CD4-positive, alpha-beta T cell treated with Interleukin-15 for 1 hour (primary cell): ENCODE measurements at regions not wholly inside any gene's neighbourhood (a gene's known extent, or its start where the extent isn't known, plus 50 kb on each side); places are given as distances from the start of the nearest gene placed in this dataset.

Experiments used
- DNase-seq: peaks from one replicate; pipeline ENCODE4 v3.0.0-alpha.2; 2020

DNA sequence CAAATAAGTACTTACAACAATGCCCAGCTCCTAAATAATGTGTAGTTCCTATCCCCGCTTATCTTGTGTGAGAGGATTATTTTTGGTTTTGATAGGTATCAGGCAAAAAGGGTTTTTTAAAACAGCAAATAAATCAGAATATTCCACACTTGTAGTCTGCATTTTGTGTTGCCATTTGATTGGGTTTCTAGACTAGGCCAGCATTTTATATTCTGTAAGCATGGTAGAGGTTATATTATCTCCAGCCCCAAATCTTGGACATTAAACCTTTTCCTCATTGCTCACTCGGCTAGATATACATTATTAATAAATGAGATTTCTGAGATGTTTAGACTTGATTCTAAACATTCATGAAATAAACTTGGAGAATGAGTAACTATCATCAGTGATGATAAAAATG, 165.7 kb upstream of the C1orf21 start:
- no peak for DNase-seq

DNA sequence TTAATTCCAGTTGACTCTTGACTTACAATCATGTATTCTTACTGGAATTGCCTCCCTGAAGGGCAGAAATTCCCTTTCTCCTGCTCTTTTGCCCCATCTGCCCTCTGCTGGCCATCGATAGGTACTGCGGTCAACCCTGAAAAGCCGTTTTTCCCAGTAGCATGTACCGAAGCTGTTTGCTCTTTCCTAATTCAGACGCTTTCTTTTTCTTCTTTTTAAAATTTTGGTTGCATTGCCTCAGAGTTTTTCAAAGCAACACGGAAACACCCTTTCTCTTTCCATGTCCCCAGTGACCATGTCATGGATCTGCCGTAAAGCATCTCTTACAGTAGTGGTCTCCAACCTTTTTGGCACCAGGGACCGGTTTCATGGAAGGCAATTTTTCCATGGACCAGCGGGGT, 164.2 kb upstream of the C1orf21 start:
- peak; percentile 23 for DNase-seq

DNA sequence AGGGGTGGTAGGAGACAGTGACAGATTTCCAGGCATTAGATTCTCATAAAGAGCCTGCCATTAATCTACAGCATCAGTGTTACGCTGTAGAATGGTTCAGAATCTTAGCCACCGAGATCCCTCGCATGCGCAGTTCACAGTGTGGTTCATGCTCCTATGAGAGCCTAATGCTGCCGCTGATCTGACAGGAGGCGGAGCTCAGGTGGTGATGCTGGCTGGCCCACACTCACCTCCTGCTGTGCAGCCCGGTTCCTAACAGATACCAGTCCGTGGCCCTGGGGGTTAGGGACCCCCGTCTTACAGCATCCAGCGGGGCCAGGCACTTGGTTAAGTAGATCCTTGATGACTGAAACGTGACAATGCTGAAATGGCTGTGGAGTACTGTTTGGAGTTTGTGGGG, 163.6 kb upstream of the C1orf21 start:
- DNase-seq, result no peak

DNA sequence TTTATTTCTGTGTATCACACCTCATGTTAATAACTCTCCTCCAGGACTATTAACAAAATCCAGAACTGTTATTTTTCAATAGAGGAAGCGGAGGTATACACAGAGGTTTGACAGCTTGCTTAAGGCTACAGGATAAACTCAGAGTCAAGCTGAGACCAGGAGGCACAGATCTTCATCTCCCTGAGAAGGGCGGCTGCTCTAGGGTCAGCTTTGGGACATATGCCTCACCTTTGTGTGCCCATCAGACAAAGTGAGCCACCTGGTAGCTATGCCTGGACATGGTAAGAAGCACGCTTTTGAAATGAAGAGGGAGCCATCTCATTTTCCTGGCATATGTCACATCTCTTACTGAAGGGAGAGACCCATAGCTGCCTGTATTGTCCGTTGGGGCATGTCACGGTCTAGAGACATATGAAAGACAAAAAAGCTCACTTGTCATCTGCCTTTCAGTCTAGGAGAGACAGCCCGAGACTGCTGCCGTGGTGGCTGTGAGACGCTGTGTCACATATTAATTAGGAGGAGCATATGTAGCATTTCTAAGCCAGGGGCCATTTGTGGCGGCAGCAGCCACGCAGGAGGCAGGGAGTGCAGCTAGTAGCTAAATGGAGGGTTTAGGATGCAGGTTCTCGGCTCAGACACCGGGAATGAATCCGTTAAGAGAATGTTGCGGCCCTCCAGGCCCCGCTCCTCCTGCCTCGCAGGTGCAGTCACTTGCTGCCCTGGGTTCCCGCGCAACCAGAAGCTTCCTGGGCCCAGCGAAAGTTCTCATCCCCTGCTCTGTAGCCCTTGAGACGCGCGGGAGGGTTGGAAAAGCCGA, 161.3 kb upstream of the C1orf21 start:
- no peak for DNase-seq

DNA sequence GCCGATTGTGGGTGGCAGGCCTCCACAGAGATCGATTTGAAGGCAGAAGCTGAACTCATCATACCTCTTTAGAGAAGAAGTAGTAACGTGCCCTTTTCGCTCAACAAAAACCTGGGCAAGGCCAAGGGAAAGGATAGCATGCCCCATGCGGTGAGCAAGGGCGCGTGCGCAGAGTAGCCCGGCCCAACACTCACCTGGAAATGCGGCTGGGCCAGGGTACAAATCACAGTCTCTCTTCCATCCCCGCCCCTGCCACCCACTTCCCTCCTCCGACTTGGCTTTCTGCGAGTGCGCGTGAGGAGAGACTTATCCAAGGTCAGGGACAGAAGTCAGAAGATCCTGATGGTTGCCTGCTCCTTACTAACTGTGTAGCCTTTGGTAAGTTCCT, 160.7 kb upstream of the C1orf21 start:
- DNase-seq, result no peak

DNA sequence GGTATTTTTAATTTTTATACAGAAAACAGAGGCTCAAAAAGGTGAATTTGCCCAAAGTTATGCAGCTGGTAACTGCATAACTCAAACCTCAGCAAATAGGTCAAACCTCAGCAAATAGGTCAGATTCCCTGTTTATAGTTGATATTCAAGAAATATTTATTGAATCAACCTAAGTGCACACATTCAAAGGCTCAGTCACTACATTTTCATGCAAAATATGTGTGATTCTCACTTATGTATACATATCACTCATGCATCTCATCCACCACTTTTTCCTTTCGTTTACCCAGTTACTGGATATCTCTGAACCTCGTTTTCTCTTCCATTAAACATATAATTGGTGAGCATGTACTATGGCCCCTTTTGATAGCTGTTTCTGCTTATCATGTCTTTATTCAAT, 158.3 kb upstream of the C1orf21 start:
- DNase-seq, result no peak

DNA sequence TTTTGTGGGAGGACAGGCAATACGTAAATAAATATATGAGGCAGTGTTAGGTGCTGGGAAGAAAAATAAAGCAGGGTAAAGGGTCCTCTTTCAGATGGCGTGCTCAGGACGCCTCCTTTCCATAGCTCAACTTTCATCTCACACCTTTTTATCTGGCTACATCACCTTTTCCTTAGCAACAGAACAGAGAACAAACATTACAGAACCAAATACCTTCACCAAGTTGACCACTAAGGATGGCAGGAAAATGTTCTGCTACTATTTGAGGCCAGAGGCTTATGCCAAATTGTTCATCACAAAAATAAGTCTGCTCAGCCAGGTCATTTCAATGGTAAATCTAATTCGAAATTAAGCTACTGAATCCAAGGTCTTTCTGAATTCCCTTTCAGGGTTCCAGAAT, 149.2 kb upstream of the C1orf21 start:
- DNase-seq, result no peak

DNA sequence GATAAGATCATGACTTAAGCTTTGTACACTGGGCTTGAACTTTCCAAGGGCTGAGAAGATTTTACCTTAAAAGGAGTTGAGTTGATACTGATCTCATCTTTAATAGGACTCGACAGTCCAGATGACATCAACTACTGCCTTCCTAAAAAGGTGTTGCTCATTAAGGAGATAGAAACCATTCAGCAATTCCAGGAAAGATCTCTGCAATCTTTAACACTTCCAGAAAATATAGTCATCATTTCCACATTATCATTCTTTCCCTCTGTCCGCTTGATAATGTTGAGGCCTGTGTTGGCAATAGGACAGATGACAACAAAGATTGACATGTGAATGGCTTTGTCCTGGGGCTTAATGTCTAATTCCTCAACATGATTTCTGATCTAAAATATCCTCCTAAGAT, 145.4 kb upstream of the C1orf21 start:
- DNase-seq, result no peak

DNA sequence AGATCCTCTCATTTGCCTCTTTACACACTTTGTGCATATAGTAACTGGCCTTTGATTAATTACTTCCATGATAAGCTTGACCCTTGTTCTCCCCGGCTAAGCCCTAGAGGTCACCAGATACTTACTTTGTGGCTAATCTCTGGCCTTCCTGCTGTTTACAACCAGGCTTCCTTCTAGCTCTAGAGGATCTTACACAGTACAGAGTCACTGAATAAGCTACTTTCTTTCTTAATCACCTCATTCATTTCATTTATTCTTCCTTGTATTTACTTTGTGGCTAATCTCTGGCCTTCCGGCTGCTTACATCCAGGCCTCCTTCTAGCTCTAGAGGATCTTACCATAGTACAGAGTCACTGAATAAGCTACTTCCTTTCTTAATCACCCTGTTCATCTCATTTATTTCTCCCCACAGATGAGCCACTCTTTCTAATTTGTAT, 144.3 kb upstream of the C1orf21 start:
- no peak for DNase-seq

DNA sequence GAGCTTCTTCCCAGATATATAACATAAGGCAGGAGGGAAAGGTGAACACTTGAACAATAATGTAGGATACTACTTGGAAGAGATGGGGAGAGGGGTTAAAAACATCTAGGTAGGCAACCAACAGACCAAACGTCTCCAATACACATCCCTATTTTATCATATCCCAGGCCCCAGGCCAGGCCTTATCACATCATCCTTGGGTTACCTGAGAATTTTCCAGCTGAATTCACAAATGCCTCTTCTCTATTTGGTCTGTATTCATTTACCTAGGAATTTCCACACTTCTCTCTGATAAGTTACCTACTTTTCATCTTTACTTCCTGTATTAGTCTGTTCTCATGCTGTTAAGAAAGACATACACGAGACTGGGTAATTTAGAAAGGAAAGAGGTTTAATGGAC, 141.9 kb upstream of the C1orf21 start:
- no peak for DNase-seq

DNA sequence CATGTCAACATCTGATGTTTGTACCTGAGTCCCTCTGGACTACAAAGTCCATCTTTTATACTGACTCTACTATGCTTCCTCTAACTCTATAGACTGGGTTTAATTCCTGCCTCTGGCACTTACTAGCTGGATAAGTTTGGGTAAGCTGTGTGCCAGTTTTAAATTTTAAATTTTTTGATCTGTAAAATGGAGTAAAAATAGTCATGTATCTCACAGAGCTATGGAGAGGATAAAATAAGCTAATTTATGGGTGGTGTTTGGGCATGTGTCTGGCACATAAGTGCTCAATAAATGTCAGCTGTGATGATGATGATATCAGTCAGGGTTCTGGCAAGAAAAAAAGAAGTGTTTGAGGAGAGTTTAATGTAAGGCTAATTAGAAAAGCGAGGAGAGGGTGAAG, 139.2 kb upstream of the C1orf21 start:
- no peak for DNase-seq

DNA sequence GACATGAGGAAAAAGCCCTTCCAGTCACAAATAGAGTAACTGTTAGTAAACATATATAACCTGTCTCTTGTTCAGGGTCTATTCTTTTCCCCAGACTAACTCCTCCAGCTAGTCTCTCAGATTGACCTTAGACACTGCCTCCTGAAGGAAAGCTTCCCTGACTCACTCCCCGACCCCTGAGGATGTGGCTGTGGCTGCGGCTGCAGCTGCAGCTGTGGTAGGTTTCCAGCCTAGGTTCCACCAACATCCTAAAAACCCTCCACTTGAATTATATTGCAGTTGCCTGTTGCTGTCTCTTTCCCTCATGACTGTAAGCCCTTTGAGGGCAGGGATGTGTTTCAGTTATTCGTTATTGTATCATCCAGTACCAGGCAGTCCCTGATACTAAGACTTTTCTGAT, 132.9 kb upstream of the C1orf21 start:
- no peak for DNase-seq

DNA sequence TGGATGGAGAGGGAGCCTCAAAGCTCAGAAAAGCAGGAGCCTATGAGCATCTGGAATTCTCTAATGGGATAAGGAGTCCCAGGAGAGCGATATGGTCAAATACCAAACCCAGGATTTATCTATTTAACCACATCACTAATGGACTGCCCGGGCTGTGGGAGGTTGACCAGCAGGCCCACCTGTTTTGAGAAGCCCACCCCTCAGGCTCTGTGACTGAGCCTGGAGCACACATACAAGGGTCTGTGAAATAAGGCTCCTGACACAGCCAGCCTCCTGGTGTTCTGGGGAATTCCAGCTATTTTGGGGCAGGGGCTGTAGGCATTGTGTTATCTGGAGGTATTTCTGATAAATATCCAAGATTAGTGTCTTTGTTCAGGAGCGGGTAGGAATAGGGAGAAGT, 132.0 kb upstream of the C1orf21 start:
- no peak for DNase-seq

DNA sequence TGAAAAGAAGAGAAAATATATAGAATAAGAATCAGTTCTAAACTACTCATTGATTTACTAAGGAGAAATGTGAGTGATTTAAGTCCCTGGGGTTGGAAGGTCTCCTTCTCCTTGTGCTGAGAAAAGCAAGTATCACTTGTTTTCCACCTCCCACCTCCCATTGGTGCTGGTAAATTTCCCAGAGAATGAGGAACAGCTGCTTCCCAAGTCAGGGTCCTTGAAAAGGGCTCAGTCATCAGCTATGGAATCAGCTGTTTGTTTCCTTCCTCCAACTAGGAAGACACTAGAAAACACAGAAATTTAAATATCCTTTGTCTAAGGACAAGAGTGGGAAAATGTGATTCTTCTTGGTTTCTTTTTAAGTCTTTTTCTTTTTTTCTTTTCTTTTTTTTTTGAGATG, 131.3 kb upstream of the C1orf21 start:
- DNase-seq, result no peak

DNA sequence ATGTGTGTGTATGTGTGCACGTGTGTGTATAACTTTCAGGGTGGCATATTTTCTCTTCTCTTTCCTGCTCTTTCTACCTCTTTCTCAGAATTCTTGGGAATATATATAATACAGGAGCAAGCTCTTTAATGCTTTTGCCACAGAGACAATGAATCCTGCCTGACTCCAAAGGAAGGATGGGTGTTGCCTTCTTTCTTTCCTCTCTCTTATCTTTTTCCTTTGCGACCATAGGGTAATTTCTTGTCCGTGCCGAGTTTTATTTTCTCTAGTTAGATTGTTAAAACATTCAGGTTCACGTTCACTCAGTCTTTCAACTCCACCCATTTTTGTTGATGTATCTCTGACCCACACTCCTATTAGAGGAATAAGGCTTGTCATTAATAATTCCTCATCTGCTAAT, 129.0 kb upstream of the C1orf21 start:
- no peak for DNase-seq

DNA sequence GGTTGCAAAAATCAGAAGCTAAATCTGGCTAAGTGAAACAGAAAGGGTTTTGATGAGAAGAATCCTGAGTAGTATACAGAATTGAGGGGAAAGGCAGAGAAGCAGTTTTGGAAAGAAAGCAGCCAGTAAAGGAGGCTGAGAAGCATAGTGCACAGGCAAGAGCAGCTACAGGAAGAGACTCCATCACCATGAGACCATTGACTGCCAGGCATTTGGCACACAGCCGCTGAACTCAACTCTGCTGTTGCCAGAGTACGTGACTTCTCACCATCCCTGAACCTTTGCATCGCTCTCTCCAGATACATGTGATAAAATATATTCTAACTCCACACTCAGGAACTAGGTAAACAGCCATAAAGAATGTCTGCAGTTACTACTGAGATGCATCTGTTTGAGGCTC, 128.3 kb upstream of the C1orf21 start:
- no peak for DNase-seq

DNA sequence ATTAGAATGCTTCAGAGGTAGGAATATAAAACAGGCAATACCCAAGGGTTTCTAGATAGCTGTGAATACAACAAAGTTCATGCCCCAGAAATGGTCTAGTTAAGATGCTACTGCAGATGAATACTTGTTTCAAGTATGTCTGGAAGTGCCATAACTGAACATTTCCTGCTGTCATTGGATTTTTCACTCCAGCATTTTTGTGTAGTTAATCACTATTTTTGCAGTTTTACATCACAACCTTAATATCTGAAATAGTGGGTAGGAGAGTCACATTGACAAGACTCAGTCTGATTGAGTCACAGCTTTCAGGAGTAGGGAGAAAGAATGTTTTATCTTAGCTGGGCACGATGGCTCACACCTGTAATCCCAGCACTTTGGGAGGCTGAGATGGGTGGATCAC, 126.4 kb upstream of the C1orf21 start:
- no peak for DNase-seq

DNA sequence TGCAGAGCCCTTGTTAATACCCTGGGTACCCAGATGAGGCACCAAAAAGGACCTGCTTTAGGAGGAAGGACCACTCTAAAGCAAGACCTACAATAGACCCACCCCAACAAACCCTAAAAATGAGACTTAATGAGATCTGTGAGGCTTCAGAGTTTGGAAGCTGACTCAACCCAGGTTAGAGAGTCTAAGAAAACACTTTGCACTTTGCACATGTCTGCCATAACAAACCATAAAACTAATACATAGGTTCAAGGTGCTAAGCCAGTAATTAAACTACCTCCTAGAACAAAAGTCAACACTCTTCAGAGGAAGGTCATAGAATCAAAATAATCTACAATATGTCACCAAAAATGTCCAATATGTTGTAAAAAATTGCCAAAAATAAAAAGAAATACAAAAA, 124.7 kb upstream of the C1orf21 start:
- no peak for DNase-seq

DNA sequence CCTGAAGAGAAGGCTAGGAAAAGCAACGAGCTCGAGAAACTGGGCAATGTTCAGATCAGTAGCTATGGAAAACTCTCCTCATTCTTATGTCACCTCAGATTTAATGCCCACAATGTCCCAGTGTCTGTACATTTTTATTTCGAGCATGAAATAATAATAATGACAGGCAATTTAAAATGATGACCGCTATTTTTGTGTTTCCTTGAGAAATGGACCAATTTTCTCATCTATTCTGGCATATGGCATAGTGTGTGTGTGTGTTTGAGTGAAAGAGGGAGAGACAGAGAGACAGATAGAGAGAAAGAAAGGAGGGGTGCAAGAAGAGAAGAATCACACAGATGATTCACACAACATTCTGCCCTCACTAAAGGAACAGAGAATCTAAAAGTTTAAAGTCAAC, 119.1 kb upstream of the C1orf21 start:
- DNase-seq, result no peak

DNA sequence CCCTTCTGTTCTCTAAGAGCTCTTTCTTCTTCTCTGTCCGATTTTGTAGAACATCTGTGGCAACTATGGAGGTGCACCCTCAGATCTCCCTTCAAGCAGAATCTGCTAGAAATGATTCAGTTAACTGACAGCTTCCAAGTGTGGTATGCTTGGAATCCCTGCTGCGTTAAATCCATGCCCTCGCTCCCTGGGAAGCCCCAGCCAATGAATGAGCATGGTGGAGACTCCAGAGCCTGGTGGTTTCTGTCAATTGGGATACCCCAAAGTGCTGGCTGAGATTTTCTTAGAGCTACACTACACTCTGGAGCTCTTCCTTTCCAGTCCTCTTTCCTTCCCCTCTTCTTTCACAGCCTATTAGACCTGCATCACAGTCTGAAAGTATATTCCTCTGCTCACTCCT, 116.3 kb upstream of the C1orf21 start:
- no peak for DNase-seq

DNA sequence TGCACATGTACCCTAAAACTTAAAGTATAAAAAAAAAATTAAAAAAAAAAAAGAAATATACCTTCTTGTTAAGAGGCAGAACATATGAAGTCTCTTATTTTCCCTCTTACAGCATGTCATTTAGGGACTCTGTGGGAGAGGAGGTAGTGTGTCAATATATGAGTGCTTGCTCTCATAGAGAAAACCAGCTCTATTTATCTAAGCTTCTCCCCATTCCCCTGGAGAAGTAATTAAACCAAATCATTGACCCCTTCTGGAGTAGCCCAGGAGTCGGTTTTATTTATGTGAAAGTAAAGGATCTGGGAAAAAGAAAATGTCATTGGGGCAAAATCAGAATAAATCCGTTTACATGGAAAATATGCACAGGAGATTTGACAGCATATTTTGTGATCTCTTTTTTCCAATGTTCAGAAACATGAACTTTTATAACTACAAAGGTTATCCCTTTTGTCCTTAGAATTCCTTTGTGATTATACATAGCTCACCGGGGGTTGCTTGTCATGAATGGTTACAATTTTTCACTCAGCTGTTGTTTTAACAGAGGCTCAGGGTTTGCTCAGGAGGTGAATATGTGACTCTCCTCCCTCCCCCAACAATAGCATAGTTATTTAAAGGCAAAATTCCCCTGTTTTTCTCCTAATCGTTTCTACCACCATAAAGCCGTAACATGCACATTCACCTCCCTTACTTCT, 114.5 kb upstream of the C1orf21 start:
- DNase-seq, result no peak

DNA sequence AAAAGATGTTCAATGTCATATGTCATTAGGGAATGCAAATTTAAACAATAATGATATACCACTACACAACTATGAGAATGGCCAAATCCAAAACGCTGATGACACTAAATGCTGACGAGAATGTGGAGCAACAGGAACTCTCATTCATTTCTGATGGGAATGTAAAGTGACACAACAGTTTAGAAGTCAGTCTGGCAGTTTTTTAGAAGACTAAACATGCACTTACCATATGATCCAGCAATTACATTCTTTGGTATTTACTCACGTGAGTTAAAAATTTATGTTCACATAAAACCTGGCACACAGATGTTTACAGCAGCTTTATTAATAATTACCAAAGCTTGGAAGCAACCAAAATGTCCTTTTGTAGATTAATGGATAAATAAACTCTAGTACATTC, 110.4 kb upstream of the C1orf21 start:
- DNase-seq, result no peak

DNA sequence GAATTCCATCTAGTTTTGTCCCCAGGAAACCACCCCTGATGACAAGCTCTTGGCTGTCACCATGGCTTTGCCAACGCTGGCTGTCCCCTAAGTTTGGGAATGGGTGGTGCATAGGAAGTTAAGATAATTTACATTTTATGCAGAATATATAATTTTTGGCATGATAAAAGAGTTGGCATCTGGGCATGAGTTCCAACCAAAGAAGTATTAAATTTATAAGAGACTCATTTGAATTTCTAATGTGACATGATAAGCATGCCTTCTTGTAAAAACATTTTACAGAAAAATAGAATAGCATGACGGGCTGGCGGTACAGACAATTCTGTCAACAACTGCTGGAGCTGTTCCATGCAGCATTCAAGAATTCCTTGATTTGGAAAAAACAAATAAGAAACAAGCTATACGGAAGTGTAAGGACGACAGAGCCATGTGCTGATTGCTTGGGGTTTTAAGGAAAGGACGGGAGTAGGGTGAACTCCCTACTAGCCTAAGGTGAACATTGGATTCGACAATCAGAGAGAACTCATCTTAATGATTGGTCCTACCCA, 106.8 kb upstream of the C1orf21 start:
- DNase-seq, result no peak

DNA sequence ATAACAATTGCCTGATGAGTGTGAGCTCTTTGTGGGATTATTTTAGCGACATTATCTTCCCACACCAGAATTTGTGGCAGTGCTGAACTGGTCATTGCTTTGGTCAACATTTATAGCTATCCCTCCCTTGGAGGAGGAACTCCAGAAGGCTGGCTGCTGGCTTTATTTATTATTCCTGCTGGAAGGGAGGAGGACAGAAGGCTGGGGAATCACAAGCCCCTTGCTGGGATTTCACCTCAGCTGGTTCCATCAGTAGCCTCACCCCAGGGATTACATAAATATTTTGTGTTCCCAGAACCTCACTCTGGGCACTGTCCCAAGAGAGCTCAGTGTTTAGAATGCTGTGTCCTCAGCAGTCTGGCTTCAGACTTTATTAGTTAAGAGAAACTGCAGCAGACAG, 102.8 kb upstream of the C1orf21 start:
- DNase-seq, result no peak

DNA sequence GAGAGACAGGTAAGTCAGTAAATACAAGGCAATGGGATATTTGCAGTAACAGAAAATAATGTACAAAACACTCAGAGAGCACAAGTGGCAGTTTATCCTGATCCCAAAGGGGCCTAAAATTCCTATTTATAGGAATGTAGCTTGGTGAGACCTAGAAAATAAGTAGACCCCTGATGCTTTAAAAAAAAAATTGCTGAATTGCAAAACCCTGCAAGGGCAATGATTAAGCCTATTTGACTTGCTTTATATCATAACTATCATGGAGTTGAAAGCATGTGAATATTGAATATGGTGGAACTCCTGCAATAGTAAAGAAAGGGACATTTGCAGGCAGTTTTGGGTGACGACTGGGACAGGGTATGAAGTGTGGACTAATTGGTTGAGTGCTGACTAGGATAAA, 101.9 kb upstream of the C1orf21 start:
- no peak for DNase-seq
